IMR-90 (cell line): ENCODE measurements at regions not wholly inside any gene's neighbourhood (a gene's known extent, or its start where the extent isn't known, plus 50 kb on each side); places are given as distances from the start of the nearest gene placed in this dataset.

Experiments used
- ATAC-seq: fragments of 200-7000 bp; cut with Tn5 transposase; 2 replicates; pipeline ENCODE4 v1.9.1; 2020; ENCODE audit warnings: low read depth, mild to moderate bottlenecking, moderate library complexity
- BruUV-seq: library from RNA; stranded (reverse); fragments of 400-500 nt; replicated peaks from 2 replicates; lab custom pipeline; 2021; lab: Mats Ljungman, UMichigan
- CTCF ChIA-PET: fragments of 300-600 bp; formaldehyde crosslinking; extraction: SDS; loops from one replicate; lab custom pipeline; 2021; ENCODE audit warnings: antibody characterized with exemption; lab: Yijun Ruan, JAX
- POLR2A ChIA-PET: fragments of 300-600 bp; sonication (Branson Sonifier 250); formaldehyde crosslinking; loops from one replicate; lab custom pipeline; 2022; ENCODE audit warnings: antibody characterized with exemption; ENCODE audit not compliant: unreplicated experiment; lab: Charles Lee
- DNase-seq: peaks from one replicate; pipeline ENCODE4 v3.0.0; 2013
- H2AFZ ChIP-seq: replicated peaks from 2 replicates; pipeline ENCODE3; 2013; ENCODE audit warnings: low read length, mild to moderate bottlenecking; ENCODE audit not compliant: poor library complexity
- H2AK5ac ChIP-seq: 2 replicates; pipeline ENCODE4 v1.6.1; 2013; ENCODE audit warnings: low read depth, low read length, inconsistent platforms
- H2AK9ac ChIP-seq: replicated peaks from 2 replicates; pipeline ENCODE3; 2013; ENCODE audit warnings: mild to moderate bottlenecking, low read depth, low read length, moderate library complexity; ENCODE audit not compliant: poor library complexity
- H2BK120ac ChIP-seq: 2 replicates; pipeline ENCODE4 v1.6.1; 2013; ENCODE audit warnings: low read depth, low read length, inconsistent platforms
- H2BK15ac ChIP-seq: 3 replicates; pipeline ENCODE4 v1.6.1; 2013; ENCODE audit warnings: low read depth, low read length, inconsistent platforms
- H2BK20ac ChIP-seq: 2 replicates; pipeline ENCODE4 v1.6.1; 2013; ENCODE audit warnings: low read depth, mild to moderate bottlenecking, inconsistent platforms, low read length, moderate library complexity
- H2BK5ac ChIP-seq: 2 replicates; pipeline ENCODE4 v1.6.1; 2013; ENCODE audit warnings: mild to moderate bottlenecking, low read depth, low read length, inconsistent platforms; ENCODE audit not compliant: poor library complexity, severe bottlenecking
- H3K14ac ChIP-seq: replicated peaks from 2 replicates; pipeline ENCODE4 v1.6.1; 2013; ENCODE audit warnings: low read depth, low read length, inconsistent platforms
- H3K18ac ChIP-seq: 2 replicates; pipeline ENCODE4 v1.6.1; 2013; ENCODE audit warnings: low read depth, low read length, control low read depth
- H3K23ac ChIP-seq: 2 replicates; pipeline ENCODE4 v1.6.1; 2013; ENCODE audit warnings: low read depth, low read length, inconsistent platforms
- H3K27ac ChIP-seq: 2 replicates; pipeline ENCODE4 v1.5.1; 2013; ENCODE audit warnings: mild to moderate bottlenecking, control low read depth, low read length; ENCODE audit not compliant: insufficient read depth
- H3K27me3 ChIP-seq: 2 replicates; pipeline ENCODE4 v1.6.1; 2013; ENCODE audit warnings: low read length; ENCODE audit not compliant: control insufficient read depth, insufficient read depth
- H3K36me3 ChIP-seq: 2 replicates; pipeline ENCODE4 v1.6.1; 2013; ENCODE audit warnings: low read length, mixed read lengths; ENCODE audit not compliant: control insufficient read depth, insufficient read depth
- H3K4ac ChIP-seq: 2 replicates; pipeline ENCODE4 v1.6.1; 2013; ENCODE audit warnings: low read depth, low read length, inconsistent platforms
- H3K4me1 ChIP-seq: 2 replicates; pipeline ENCODE4 v1.6.1; 2013; ENCODE audit warnings: low read length, mixed read lengths; ENCODE audit not compliant: control insufficient read depth, insufficient read depth
- H3K4me2 ChIP-seq: 2 replicates; pipeline ENCODE4 v1.6.1; 2013; ENCODE audit warnings: low read depth, mild to moderate bottlenecking, control low read depth, low read length, moderate library complexity
- H3K4me3 ChIP-seq: 2 replicates; pipeline ENCODE4 v1.5.1; 2013; ENCODE audit warnings: low read depth, mild to moderate bottlenecking, control low read depth, low read length, moderate library complexity; ENCODE audit not compliant: insufficient read depth
- H3K56ac ChIP-seq: 2 replicates; pipeline ENCODE4 v1.6.1; 2013; ENCODE audit warnings: low read length, inconsistent platforms; ENCODE audit not compliant: insufficient read depth; ENCODE audit errors: extremely low read depth
- H3K79me1 ChIP-seq, 2 experiments: 2 replicates each; pipeline ENCODE4 v1.6.1; 2013; ENCODE audit warnings: low read length in 2 of 2, inconsistent platforms in 1 of 2, low read depth in 1 of 2
- H3K9ac ChIP-seq: 2 replicates; pipeline ENCODE4 v1.6.1; 2013; ENCODE audit warnings: low read depth, low read length, control low read depth
- H3K9me1 ChIP-seq: 2 replicates; pipeline ENCODE4 v1.6.1; 2013; ENCODE audit warnings: low read length, inconsistent platforms; ENCODE audit not compliant: insufficient read depth
- H3K9me3 ChIP-seq: 2 replicates; pipeline ENCODE4 v1.6.1; 2013; ENCODE audit warnings: low read length; ENCODE audit not compliant: control insufficient read depth, insufficient read depth
- H4K20me1 ChIP-seq: 2 replicates; pipeline ENCODE4 v1.6.1; 2013; ENCODE audit warnings: low read length, inconsistent platforms; ENCODE audit not compliant: insufficient read depth
- H4K5ac ChIP-seq: 2 replicates; pipeline ENCODE4 v1.6.1; 2013; ENCODE audit warnings: mild to moderate bottlenecking, low read depth, low read length, control low read depth
- H4K8ac ChIP-seq, 2 experiments: 2 replicates each; pipeline ENCODE4 v1.6.1; 2013; ENCODE audit warnings: low read depth in 2 of 2, low read length in 2 of 2, control low read depth in 1 of 2, inconsistent platforms in 1 of 2
- H4K91ac ChIP-seq: 2 replicates; pipeline ENCODE4 v1.6.1; 2013; ENCODE audit warnings: low read depth, low read length, inconsistent platforms; ENCODE audit not compliant: insufficient read depth
- BHLHE40 ChIP-seq: fragments of 150-350 bp; IDR thresholded peaks from 2 replicates; pipeline ENCODE4 v1.6.1; 2016; ENCODE audit warnings: mild to moderate bottlenecking, low read depth, low read length
- CEBPB ChIP-seq: IDR thresholded peaks from 2 replicates; pipeline ENCODE4 v1.6.1; 2012; ENCODE audit warnings: low read depth, low read length, improper control_type of control experiment
- CHD1 ChIP-seq: IDR thresholded peaks from 2 replicates; pipeline ENCODE4 v1.6.1; 2012; ENCODE audit warnings: low read depth, low read length, improper control_type of control experiment
- ELK1 ChIP-seq: fragments of 150-350 bp; IDR thresholded peaks from 2 replicates; pipeline ENCODE4 v1.6.1; 2016; ENCODE audit warnings: low read depth, mild to moderate bottlenecking, low read length, moderate library complexity, borderline replicate concordance
- FOS ChIP-seq: fragments of 150-350 bp; IDR thresholded peaks from 2 replicates; pipeline ENCODE4 v1.6.1; 2016; ENCODE audit warnings: low read depth, low read length
- MAFK ChIP-seq: IDR thresholded peaks from 2 replicates; pipeline ENCODE4 v1.6.1; 2012; ENCODE audit warnings: low read depth, low read length, improper control_type of control experiment
- MXI1 ChIP-seq: IDR thresholded peaks from 2 replicates; pipeline ENCODE4 v1.6.1; 2012; ENCODE audit warnings: low read depth, mild to moderate bottlenecking, low read length, moderate library complexity, borderline replicate concordance
- NFE2L2 ChIP-seq: fragments of 150-350 bp; IDR thresholded peaks from 2 replicates; pipeline ENCODE4 v1.6.1; 2016; ENCODE audit warnings: low read depth, mild to moderate bottlenecking, low read length
- POLR2A ChIP-seq: IDR thresholded peaks from 2 replicates; pipeline ENCODE4 v1.6.1; 2012; ENCODE audit warnings: mild to moderate bottlenecking, low read depth, low read length
- RAD21 ChIP-seq: IDR thresholded peaks from 2 replicates; pipeline ENCODE4 v1.6.1; 2012; ENCODE audit warnings: low read length, improper control_type of control experiment
- RCOR1 ChIP-seq: IDR thresholded peaks from 2 replicates; pipeline ENCODE4 v1.6.1; 2012; ENCODE audit warnings: mild to moderate bottlenecking, low read length, improper control_type of control experiment; ENCODE audit not compliant: insufficient replicate concordance
- RFX5 ChIP-seq: IDR thresholded peaks from 2 replicates; pipeline ENCODE4 v1.8.0; 2012; ENCODE audit warnings: low read depth, mild to moderate bottlenecking, low read length, moderate library complexity
- USF2 ChIP-seq: fragments of 150-350 bp; IDR thresholded peaks from 2 replicates; pipeline ENCODE4 v1.6.1; 2017; ENCODE audit warnings: mild to moderate bottlenecking, antibody characterized with exemption, low read length, low read depth
- WGBS, 2 experiments: methylation state at CpG; one replicate each; pipeline versions ENCODE4 v1.1.5 to v1.1.7; 2013; ENCODE audit warnings: missing lambda C conversion rate in 2 of 2; ENCODE audit not compliant: insufficient read length in 1 of 2; ENCODE audit errors: extremely low coverage in 2 of 2; 5-methylcytosine and 5-hydroxymethylcytosine counted together
- dilution Hi-C: fragments of 300-500 bp; cut with HindIII; formaldehyde crosslinking; loops from one replicate; pipeline ENCODE4 v1.14.3; 2018; ENCODE audit warnings: low sequenced_read_pairs; ENCODE audit not compliant: unreplicated experiment
- in situ Hi-C: fragments of 300-500 bp; cut with MboI; formaldehyde crosslinking; loops from 3 replicates; pipeline ENCODE4 v1.14.3; 2019; ENCODE audit warnings: low sequenced_read_pairs, inconsistent platforms, mixed read lengths
- intact Hi-C: fragments of 100-400 bp; cut with micrococcal nuclease; formaldehyde crosslinking; loops from 2 replicates; pipeline ENCODE4 v1.10.0; 2022
- TF ChIP-seq, protein P1 (sequence below): conservative IDR thresholded peaks from 2 replicates; pipeline ENCODE4 v1.5.1; 2012; ENCODE audit warnings: mild to moderate bottlenecking, low read depth, low read length, improper control_type of control experiment

- TF ChIP-seq MAFK (no peak), RAD21 (no peak), ELK1 (no peak), USF2 (no peak), RFX5 (no peak), BHLHE40 (no peak), POLR2A (no peak), NFE2L2 (no peak), FOS (no peak), MXI1 (no peak), RCOR1 (no peak), CHD1 (no peak), CEBPB (no peak)
- TF ChIP-seq, protein P1, sequence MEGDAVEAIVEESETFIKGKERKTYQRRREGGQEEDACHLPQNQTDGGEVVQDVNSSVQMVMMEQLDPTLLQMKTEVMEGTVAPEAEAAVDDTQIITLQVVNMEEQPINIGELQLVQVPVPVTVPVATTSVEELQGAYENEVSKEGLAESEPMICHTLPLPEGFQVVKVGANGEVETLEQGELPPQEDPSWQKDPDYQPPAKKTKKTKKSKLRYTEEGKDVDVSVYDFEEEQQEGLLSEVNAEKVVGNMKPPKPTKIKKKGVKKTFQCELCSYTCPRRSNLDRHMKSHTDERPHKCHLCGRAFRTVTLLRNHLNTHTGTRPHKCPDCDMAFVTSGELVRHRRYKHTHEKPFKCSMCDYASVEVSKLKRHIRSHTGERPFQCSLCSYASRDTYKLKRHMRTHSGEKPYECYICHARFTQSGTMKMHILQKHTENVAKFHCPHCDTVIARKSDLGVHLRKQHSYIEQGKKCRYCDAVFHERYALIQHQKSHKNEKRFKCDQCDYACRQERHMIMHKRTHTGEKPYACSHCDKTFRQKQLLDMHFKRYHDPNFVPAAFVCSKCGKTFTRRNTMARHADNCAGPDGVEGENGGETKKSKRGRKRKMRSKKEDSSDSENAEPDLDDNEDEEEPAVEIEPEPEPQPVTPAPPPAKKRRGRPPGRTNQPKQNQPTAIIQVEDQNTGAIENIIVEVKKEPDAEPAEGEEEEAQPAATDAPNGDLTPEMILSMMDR: no peak
- no TSS peak for BruUV-seq
- Histone ChIP-seq H2BK5ac (no peak overlapping the region), H3K27ac (no peak overlapping the region), H2AFZ (peak overlapping the region; percentile 14), H3K79me1 (no peaks in the 10 kb centered on the region), H4K5ac (no peak overlapping the region), H3K18ac (no peak overlapping the region), H4K8ac (no peak overlapping the region), H2AK5ac (no peak overlapping the region), H3K9me1 (no peaks in the 10 kb centered on the region), H2BK120ac (no peak overlapping the region), H3K23ac (no peak overlapping the region), H3K36me3 (no peaks in the 10 kb centered on the region), H2BK20ac (no peak overlapping the region), H3K4me3 (no peak overlapping the region), H3K9ac (no peak overlapping the region), H3K27me3 (peaks cover 12% of the 10 kb centered on the region), H3K4ac (no peak overlapping the region), H3K14ac (no peak overlapping the region), H2AK9ac (no peak overlapping the region), H3K4me1 (no peaks in the 10 kb centered on the region), H2BK15ac (no peak overlapping the region), H3K56ac (no peak overlapping the region), H3K4me2 (no peak overlapping the region), H4K91ac (no peak overlapping the region), H4K20me1 (no peaks in the 10 kb centered on the region), H3K9me3 (no peaks in the 10 kb centered on the region)
- ChIA-PET CTCF (no interaction called here), POLR2A (no interaction called here)
- no peak for DNase-seq
- intact Hi-C loops (no loop called here), dilution Hi-C loops (no loop called here), in situ Hi-C loops (no loop called here)
- no peak for ATAC-seq
- WGBS, 2 experiments: 92% methylated on average over 4 of the region's 12 CpGs; no CpG with 5 or more reads in 1 of the 2 experiments
Observed at GRCh38 chr12:4852911-4853310, 56.8 kb upstream of the KCNA1 start.
